Neural progenitor cell (in vitro differentiated cells): ENCODE measurements at regions not wholly inside any gene's neighbourhood (a gene's known extent, or its start where the extent isn't known, plus 50 kb on each side); places are given as distances from the start of the nearest gene placed in this dataset.

Source experiments
- DNase-seq: peaks from one replicate; pipeline ENCODE4 v3.0.0-alpha.2; 2016; ENCODE audit warnings: low spot score
- H2AFZ ChIP-seq: fragments of 200-600 bp; sonication (generic); replicated peaks from 2 replicates; pipeline ENCODE4 v1.6.1; 2016; ENCODE audit warnings: antibody characterized with exemption
- H3F3A ChIP-seq: fragments of 200-600 bp; sonication (generic); 2 replicates; pipeline ENCODE4 v1.6.1; 2016; ENCODE audit warnings: antibody characterized with exemption, low read depth
- H3K27ac ChIP-seq: fragments of 200-600 bp; sonication (generic); 2 replicates; pipeline ENCODE4 v1.5.1; 2016; ENCODE audit warnings: mild to moderate bottlenecking
- H3K27me3 ChIP-seq: fragments of 200-600 bp; sonication (generic); 2 replicates; pipeline ENCODE4 v1.6.1; 2016; ENCODE audit warnings: mild to moderate bottlenecking, moderate library complexity
- H3K36me3 ChIP-seq: fragments of 200-600 bp; sonication (generic); 2 replicates; pipeline ENCODE4 v1.5.1; 2016
- H3K4me1 ChIP-seq: fragments of 200-600 bp; sonication (generic); 2 replicates; pipeline ENCODE4 v1.6.1; 2016; ENCODE audit warnings: mixed run types
- H3K4me2 ChIP-seq: fragments of 200-600 bp; sonication (generic); 2 replicates; pipeline ENCODE4 v1.6.1; 2016
- H3K4me3 ChIP-seq: fragments of 200-600 bp; sonication (generic); 2 replicates; pipeline ENCODE4 v1.5.1; 2016
- H3K79me2 ChIP-seq: fragments of 200-600 bp; sonication (generic); 2 replicates; pipeline ENCODE4 v1.6.1; 2016; ENCODE audit warnings: low read depth
- H3K9ac ChIP-seq: fragments of 200-600 bp; sonication (generic); 2 replicates; pipeline ENCODE4 v1.6.1; 2016
- H3K9me3 ChIP-seq: fragments of 200-600 bp; sonication (generic); 2 replicates; pipeline ENCODE4 v1.5.1; 2016; ENCODE audit warnings: low read depth
- H4K20me1 ChIP-seq: fragments of 200-600 bp; sonication (generic); 2 replicates; pipeline ENCODE4 v1.6.1; 2016; ENCODE audit warnings: low read depth
- H3K27ac Mint-ChIP-seq: 3 replicates; pipeline ENCODE4 v1.8.0; 2021; ENCODE audit warnings: mixed read lengths
- H3K27me3 Mint-ChIP-seq: 2 replicates; pipeline ENCODE4 v1.8.0; 2022; ENCODE audit warnings: low read depth, mild to moderate bottlenecking, inconsistent platforms, moderate library complexity, mixed read lengths; ENCODE audit not compliant: insufficient read depth
- H3K36me3 Mint-ChIP-seq: 3 replicates; pipeline ENCODE4 v1.8.0; 2021; ENCODE audit warnings: mixed read lengths
- H3K4me1 Mint-ChIP-seq: 3 replicates; pipeline ENCODE4 v1.8.0; 2021; ENCODE audit warnings: mixed read lengths
- H3K4me3 Mint-ChIP-seq: 3 replicates; pipeline ENCODE4 v1.8.0; 2021; ENCODE audit warnings: mild to moderate bottlenecking, moderate library complexity, mixed read lengths
- H3K9me3 Mint-ChIP-seq: 3 replicates; pipeline ENCODE4 v1.8.0; 2020; ENCODE audit warnings: mixed read lengths
- EZH2 ChIP-seq: fragments of 200-600 bp; sonication (generic); IDR thresholded peaks from 2 replicates; pipeline ENCODE4 v1.6.1; 2017; ENCODE audit warnings: antibody characterized with exemption, mild to moderate bottlenecking, moderate library complexity
- EZH2phosphoT487 ChIP-seq: fragments of 200-600 bp; sonication (generic); IDR thresholded peaks from 2 replicates; pipeline ENCODE4 v1.6.1; 2017; ENCODE audit warnings: antibody characterized with exemption
- TF ChIP-seq, protein P1 (sequence below): fragments of 200-600 bp; sonication (generic); IDR thresholded peaks from 2 replicates; pipeline ENCODE4 v1.5.1; 2017; ENCODE audit warnings: antibody characterized with exemption, mild to moderate bottlenecking

DNA sequence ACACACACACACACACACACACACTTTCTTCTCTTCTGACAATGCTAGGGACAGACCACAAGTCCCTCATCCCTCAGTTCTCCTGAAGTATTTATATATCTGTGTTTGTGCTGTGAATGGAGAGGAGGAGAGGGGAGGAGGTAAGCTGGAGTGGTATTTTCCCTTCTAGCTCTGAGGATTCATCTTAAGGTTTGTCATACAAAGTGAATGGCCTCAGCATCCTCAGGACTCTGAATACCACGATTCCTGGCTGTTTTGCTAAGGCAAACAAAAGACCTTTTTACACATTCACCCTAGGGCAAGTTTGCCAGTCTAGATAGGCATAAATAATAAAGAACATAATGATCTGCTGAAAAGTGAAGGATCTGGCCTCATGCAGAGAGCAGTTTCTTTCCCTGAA is 65.7 kb upstream of the CHMP2B start:
- H3K9ac ChIP-seq = no peak overlapping the region
- peaks cover 11% of the 10 kb centered on the region for H3K4me1 Mint-ChIP-seq
- no peaks in the 10 kb centered on the region for H3K27me3 ChIP-seq
- no peak for DNase-seq
- peaks cover 13% of the 10 kb centered on the region for H3K4me1 ChIP-seq
- H3K27ac Mint-ChIP-seq = no peak overlapping the region
- H3K9me3 Mint-ChIP-seq = peaks cover 3% of the 10 kb centered on the region
- H3K27me3 Mint-ChIP-seq = peaks cover 2% of the 10 kb centered on the region
- TF ChIP-seq, protein P1, sequence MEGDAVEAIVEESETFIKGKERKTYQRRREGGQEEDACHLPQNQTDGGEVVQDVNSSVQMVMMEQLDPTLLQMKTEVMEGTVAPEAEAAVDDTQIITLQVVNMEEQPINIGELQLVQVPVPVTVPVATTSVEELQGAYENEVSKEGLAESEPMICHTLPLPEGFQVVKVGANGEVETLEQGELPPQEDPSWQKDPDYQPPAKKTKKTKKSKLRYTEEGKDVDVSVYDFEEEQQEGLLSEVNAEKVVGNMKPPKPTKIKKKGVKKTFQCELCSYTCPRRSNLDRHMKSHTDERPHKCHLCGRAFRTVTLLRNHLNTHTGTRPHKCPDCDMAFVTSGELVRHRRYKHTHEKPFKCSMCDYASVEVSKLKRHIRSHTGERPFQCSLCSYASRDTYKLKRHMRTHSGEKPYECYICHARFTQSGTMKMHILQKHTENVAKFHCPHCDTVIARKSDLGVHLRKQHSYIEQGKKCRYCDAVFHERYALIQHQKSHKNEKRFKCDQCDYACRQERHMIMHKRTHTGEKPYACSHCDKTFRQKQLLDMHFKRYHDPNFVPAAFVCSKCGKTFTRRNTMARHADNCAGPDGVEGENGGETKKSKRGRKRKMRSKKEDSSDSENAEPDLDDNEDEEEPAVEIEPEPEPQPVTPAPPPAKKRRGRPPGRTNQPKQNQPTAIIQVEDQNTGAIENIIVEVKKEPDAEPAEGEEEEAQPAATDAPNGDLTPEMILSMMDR = no peak
- TF ChIP-seq EZH2 (no peak), EZH2phosphoT487 (no peak)
- H4K20me1 ChIP-seq = no peaks in the 10 kb centered on the region
- H3K79me2 ChIP-seq = no peaks in the 10 kb centered on the region
- H3K4me2 ChIP-seq = no peak overlapping the region
- H3K4me3 ChIP-seq = no peak overlapping the region
- H3F3A ChIP-seq = no peaks in the 10 kb centered on the region
- no peak overlapping the region for H3K4me3 Mint-ChIP-seq
- H3K27ac ChIP-seq = no peak overlapping the region
- no peak overlapping the region for H2AFZ ChIP-seq
- H3K36me3 ChIP-seq = no peaks in the 10 kb centered on the region
- no peaks in the 10 kb centered on the region for H3K36me3 Mint-ChIP-seq
- H3K9me3 ChIP-seq = no peaks in the 10 kb centered on the region

- no peaks in the 10 kb centered on the region for H3K36me3 Mint-ChIP-seq
- H4K20me1 ChIP-seq = no peaks in the 10 kb centered on the region
- H3K4me1 Mint-ChIP-seq = peaks cover 11% of the 10 kb centered on the region
- H3K9ac ChIP-seq = no peak overlapping the region
- no peaks in the 10 kb centered on the region for H3K36me3 ChIP-seq
- no peaks in the 10 kb centered on the region for H3K9me3 ChIP-seq
- no peak overlapping the region for H3K4me3 Mint-ChIP-seq
- H2AFZ ChIP-seq = peak overlapping the region; percentile 95
- H3K4me1 ChIP-seq = peaks cover 13% of the 10 kb centered on the region
- H3K79me2 ChIP-seq = no peaks in the 10 kb centered on the region
- no peak overlapping the region for H3K4me3 ChIP-seq
- H3K27me3 ChIP-seq = no peaks in the 10 kb centered on the region
- H3F3A ChIP-seq = no peaks in the 10 kb centered on the region
- no peak overlapping the region for H3K27ac ChIP-seq
- no peak for DNase-seq
- TF ChIP-seq EZH2phosphoT487 = no peak
- TF ChIP-seq EZH2 = no peak
- TF ChIP-seq, protein P1 = no peak
- H3K27me3 Mint-ChIP-seq = peaks cover 2% of the 10 kb centered on the region
- no peak overlapping the region for H3K4me2 ChIP-seq
- H3K9me3 Mint-ChIP-seq = peaks cover under 1% of the 10 kb centered on the region
- H3K27ac Mint-ChIP-seq = no peak overlapping the region
Observed at GRCh38 chr3:87161013-87161412, 66.1 kb upstream of the CHMP2B start.

- no peak overlapping the region for H3K4me3 Mint-ChIP-seq
- no peaks in the 10 kb centered on the region for H3K36me3 Mint-ChIP-seq
- peaks cover 13% of the 10 kb centered on the region for H3K4me1 ChIP-seq
- TF ChIP-seq, protein P1 = no peak
- TF ChIP-seq EZH2phosphoT487 = no peak
- no peak for TF ChIP-seq EZH2
- H3K36me3 ChIP-seq = no peaks in the 10 kb centered on the region
- H4K20me1 ChIP-seq = no peaks in the 10 kb centered on the region
- peaks cover 11% of the 10 kb centered on the region for H3K4me1 Mint-ChIP-seq
- H3K27me3 Mint-ChIP-seq = peaks cover 2% of the 10 kb centered on the region
- H3K4me2 ChIP-seq = no peak overlapping the region
- H3K27me3 ChIP-seq = no peaks in the 10 kb centered on the region
- no peak overlapping the region for H3K4me3 ChIP-seq
- DNase-seq = no peak
- no peaks in the 10 kb centered on the region for H3K9me3 ChIP-seq
- H3K79me2 ChIP-seq = no peaks in the 10 kb centered on the region
- no peaks in the 10 kb centered on the region for H3K9me3 Mint-ChIP-seq
- no peaks in the 10 kb centered on the region for H3F3A ChIP-seq
- H3K27ac Mint-ChIP-seq = no peak overlapping the region
- H3K9ac ChIP-seq = no peak overlapping the region
- no peak overlapping the region for H2AFZ ChIP-seq
- no peak overlapping the region for H3K27ac ChIP-seq
Observed at GRCh38 chr3:87158823-87159222, 68.3 kb upstream of the CHMP2B start.

GRCh38 chr3:87148020-87148419 is 79.1 kb upstream of the CHMP2B start:
- no peak overlapping the region for H3K9ac ChIP-seq
- H3K36me3 ChIP-seq = no peaks in the 10 kb centered on the region
- H3K4me3 ChIP-seq = no peak overlapping the region
- Mint-ChIP-seq H3K27ac (no peak overlapping the region), H3K4me3 (no peak overlapping the region), H3K36me3 (no peaks in the 10 kb centered on the region), H3K9me3 (peaks cover 3% of the 10 kb centered on the region), H3K4me1 (no peaks in the 10 kb centered on the region), H3K27me3 (no peaks in the 10 kb centered on the region)
- no peaks in the 10 kb centered on the region for H3K79me2 ChIP-seq
- H3K9me3 ChIP-seq = no peaks in the 10 kb centered on the region
- H4K20me1 ChIP-seq = no peaks in the 10 kb centered on the region
- H3K27ac ChIP-seq = no peak overlapping the region
- H3K27me3 ChIP-seq = no peaks in the 10 kb centered on the region
- no peak overlapping the region for H2AFZ ChIP-seq
- TF ChIP-seq, protein P1 = no peak
- TF ChIP-seq EZH2 (no peak), EZH2phosphoT487 (no peak)
- no peak for DNase-seq
- H3F3A ChIP-seq = no peaks in the 10 kb centered on the region
- no peak overlapping the region for H3K4me2 ChIP-seq
- no peaks in the 10 kb centered on the region for H3K4me1 ChIP-seq
